ENCODE measurements at regions not wholly inside any gene's neighbourhood (a gene's known extent, or its start where the extent isn't known, plus 50 kb on each side); places are given as distances from the start of the nearest gene placed in this dataset.

DNA sequence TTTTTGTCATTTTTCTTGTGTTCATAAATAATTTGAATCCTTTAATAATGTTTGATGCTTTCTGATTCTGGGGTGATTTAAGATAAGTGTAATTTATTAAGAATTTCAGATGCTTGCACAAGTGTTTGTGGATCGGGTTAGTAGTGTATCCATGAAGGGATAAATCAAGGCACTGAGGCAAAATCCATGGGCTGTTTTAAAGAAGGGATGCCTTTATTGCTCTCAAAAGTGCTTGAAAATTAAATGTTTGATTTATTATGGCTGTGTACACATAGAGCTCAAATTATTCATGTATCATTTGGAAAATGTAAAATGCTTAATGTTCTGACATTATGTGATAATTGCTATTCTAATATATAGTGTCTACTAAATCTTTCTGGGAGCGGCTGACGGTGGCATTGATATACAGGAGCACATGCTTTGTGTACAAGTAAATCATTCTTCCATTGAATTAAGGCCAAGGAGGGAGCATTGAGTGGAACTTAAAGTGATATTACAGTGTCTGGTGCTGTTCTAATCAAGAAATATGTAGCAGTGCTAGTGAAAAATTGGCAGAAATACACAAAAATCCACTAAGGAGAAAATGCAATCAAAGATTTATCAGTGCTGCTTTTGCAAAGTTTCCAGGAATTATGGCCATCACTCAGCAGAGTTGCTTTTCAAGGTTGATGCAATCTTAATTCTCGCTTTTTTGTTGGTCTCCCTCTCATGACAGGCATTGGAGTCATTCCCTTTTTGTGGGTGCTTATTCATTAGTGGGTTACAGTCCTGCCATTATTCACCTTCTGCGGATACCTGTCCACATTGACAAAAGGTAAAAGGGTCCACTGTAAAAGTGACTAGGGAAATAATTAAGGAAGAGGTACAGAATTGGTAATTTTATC, 181.6 kb downstream of the MFSD1 start:
- TF ChIP-seq PATZ1 (CRISPR knock-in tag; IDR thresholded peaks at IDR 0.05; ENCODE audit: borderline replicate concordance) (peak; percentile 41; the same call in 1 of the 2 replicates), ZNF8 (CRISPR knock-in tag; IDR thresholded peaks at IDR 0.05) (no peak), ZNF565 (CRISPR knock-in tag; conservative IDR thresholded peaks at IDR 0.05; ENCODE audit: low read depth) (no peak), ZFP3 (CRISPR knock-in tag; IDR thresholded peaks at IDR 0.05) (no peak), RARB (CRISPR knock-in tag; IDR thresholded peaks at IDR 0.05) (no peak), ESRRG (CRISPR knock-in tag; IDR thresholded peaks at IDR 0.05) (no peak), OSR1 (CRISPR knock-in tag; IDR thresholded peaks at IDR 0.05) (no peak), CSDC2 (CRISPR knock-in tag; IDR thresholded peaks at IDR 0.05) (no peak), SNAI2 (CRISPR knock-in tag; IDR thresholded peaks at IDR 0.05) (no peak), PPARA (CRISPR knock-in tag; IDR thresholded peaks at IDR 0.05; ENCODE audit: borderline replicate concordance) (no peak)
- TF ChIP-seq, protein P1, sequence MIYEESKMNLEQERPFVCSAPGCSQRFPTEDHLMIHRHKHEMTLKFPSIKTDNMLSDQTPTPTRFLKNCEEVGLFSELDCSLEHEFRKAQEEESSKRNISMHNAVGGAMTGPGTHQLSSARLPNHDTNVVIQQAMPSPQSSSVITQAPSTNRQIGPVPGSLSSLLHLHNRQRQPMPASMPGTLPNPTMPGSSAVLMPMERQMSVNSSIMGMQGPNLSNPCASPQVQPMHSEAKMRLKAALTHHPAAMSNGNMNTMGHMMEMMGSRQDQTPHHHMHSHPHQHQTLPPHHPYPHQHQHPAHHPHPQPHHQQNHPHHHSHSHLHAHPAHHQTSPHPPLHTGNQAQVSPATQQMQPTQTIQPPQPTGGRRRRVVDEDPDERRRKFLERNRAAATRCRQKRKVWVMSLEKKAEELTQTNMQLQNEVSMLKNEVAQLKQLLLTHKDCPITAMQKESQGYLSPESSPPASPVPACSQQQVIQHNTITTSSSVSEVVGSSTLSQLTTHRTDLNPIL (CRISPR knock-in tag; IDR thresholded peaks at IDR 0.05; ENCODE audit: low read depth), result peak; percentile 36; the same call in 1 of the 2 replicates

All from SK-N-SH treated with all-trans-retinoic acid at 6 μM for 48 hours (cell line).